ENCODE measurements at regions not wholly inside any gene's neighbourhood (a gene's known extent, or its start where the extent isn't known, plus 50 kb on each side); places are given as distances from the start of the nearest gene placed in this dataset.

DNA sequence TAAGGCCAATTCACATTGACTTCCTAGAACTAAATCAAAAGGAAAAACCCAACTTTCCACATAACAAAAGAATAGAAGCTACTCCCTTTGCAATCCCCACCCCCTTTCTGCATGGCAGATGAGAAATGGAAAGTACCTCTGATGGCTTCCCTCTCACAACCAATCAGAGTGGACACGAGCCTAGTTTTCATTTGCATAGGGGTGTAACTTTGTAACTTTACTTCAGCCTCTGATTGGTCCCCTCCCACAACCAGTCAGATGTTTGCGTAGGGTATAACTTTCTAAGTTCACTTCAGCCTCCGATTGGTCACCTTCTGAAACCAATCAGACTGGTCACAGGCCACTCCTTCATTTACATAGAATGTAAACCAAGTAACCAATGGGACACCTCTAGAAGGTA is 328.5 kb downstream of the CDH26 start:
- no peak for DNase-seq

DNA sequence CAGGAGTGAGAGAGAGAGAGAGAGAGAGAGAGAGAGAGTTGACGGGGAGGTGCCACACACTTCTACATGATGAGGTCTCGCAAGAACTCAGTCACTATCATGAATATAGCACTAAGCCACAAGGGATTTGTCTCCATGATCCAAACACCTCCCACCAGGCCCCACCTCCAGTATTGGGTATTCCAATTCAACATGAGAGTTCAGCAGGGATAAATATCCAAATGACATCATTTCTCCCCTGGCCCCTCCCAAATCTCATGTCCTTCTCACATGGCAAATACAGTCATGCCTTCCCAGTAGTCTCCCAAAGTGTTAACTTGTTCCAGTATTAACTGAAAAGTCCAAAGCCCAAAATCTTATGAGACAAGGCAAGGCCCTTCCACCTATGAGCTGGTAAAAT is 330.7 kb downstream of the CDH26 start:
- no peak for DNase-seq

DNA sequence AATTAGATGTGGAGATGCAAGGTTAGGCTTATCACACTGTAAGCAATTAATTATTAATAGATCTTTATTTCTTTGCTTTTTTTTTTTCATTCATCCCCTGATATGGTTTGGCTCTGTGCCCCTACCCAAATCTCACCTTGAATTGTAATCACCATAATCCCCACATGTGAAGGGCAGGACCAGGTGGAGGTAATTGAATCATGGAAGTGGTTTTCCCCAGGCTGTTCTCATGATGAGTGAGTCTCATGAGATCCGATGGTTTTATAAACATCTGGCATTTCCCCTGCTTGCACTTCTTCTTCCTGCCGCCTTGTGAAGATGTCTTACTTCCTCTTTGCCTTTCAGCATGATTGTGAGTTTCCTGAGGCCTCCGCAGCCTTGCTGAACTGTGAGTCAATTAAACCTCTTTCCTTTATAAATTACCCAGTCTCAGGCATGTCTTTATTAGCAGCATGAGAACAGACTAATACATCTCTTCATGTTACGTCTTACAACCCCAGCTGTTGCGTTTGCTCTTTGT is 333.8 kb downstream of the CDH26 start:
- DNase-seq: peak; percentile 8 to 30 (median 23)

DNA sequence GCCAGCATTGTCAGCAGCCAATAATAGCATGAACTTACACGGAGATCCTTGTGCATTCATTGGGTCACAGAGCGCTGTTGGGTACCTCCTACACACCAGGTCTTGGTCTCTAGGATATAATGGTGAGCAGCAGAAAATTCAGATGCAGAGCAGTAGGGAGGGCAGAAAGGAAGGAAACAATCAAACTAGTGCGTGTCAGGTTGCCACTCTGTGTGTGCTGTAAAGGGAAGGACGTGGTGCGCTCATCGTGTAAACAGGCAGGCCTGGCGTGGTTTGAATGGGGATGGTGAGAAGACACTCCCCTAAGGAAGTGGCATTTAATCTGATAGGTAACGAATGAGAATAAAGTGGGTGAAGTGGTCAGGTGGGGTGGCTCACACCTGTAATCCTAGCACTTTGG is 336.4 kb downstream of the CDH26 start:
- DNase-seq: no peak

DNA sequence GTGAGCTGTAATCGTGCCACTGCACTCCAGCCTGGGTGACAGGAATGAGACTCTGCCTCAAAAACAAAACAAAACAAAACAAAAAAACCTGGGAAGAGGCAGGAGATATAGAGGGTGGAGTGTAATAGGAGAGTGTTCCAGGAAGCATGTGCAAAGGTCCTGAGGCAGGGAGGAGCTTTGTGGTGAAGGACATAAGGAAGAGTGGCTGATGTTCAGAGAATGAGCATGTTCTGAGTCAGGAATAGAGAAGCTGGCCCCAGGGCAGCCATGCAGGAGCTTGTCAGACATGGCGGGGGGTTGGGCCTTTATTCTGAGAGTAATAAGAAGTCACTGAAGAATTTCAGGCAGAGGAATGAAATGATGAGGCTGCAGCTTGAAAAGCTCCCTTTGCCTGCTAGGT is 337.0 kb downstream of the CDH26 start:
- DNase-seq: no peak

DNA sequence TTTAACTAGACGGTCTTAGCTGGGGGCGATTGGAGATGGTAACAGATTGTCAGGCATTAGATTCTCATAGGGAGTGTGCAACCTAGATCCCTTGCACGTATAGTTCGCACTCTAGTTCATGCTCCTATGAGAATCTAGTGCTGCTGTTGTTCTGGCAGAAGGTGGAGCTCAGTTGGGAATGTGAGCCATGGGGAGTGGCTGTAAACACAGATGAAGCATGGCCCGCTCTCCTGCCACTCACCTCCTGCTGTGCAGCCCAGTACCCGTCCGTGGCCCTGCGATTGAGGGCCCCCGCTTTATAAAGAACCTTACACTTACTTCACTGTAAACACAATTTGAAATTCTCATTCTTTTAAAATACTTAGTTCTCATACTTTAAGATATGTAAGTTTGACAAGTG is 339.4 kb downstream of the CDH26 start:
- no peak for DNase-seq

DNA sequence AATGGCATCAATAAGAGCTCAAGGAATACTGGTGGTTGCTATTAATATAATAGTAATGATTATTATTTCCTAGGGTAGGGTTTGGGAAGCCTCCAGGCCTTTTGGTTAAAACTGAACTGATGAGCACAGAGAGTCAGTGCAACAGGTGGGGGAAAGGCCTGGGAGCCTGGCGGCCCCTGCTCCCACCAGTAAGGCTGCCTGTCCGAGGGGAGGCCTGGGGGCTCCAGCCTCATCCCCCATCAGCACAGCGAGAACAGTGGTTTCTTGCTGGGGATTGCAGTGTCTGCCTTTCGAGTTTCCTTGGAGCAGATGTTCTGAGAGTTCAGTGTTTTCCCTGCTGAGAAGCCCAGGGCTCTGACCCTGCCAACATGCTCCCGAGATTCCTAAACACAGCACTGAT is 340.4 kb downstream of the CDH26 start:
- no peak for DNase-seq

DNA sequence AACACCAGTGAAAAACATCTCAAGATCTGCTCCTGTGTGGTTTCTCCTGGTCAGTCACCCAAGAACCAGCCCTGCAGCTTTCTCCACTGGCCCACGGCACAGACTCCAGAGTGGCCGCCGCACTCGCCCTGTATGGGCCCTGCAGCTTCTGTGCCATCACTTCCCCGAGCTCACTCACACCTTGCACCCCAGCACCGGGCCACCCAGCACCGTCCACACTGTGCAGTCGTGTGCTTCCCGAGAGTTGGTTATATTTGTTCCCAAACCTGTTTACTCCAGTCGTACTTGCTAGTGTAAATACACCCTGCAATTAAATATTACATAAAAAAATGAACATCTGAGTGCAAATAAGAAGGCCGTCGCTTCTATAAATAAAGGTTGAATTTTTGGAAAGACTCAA is 341.7 kb downstream of the CDH26 start:
- DNase-seq: no peak

DNA sequence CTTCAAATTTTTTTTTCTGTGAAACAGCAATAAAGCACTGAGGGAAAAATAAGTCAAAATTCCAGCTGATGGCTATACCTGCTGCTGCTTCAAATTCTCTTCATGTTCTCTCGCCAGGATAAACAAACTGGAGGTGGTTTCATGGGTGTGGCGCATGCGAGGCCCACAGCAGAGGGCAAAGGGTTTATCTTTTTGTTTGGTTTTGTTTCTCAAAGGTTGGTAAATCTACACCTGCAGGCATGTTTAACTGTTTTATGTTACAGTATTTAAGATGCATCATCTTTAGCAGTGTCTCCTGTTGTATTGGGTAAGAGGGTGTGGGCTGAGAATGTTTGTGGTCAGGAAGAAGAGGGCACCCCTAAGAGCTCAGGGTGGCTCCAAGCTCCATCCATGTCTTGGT is 342.2 kb downstream of the CDH26 start:
- DNase-seq: no peak

DNA sequence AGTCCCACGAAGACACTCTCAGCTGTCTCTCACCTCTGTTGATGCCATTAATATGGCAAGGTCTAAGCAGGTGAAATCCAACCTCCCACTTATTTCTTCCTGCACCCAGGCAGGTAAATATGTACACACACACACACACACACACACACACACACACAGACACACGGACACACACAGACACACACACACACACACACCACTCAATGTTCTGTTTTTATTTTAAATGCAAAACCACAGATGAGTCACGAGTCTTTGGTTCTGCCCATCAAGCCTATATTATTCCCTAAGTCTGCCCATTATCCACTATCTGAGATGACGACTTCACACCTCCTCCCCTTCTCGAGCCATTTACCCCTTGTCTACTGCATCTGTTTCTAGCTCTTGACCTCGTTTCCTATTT is 344.7 kb downstream of the CDH26 start:
- DNase-seq: no peak

DNA sequence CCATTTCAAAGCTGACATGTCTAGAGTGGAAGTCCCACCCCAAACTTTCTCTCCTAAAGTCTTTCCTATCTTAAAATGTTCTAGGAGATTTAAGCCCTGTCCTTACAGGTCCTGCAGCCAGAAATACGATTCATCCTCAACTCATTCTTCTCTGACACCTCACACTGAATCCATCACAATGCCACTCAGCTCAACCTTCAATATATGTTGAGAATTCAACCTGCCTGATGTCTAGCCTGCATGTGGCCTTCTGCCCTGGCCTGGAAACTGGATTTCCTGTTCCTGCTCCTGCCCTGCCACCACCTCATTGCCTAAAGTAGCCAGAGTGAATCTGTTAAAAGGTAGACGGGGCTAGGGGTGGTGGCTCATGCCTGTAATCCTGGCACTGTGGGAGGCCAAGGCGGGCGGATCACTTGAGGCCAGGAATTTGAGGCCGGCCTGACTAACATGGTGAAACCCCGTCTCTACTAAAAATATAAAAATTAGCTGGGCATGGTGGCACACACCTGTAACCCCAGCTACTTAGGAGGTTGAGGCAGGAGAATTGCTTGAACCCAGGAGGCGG is 345.9 kb downstream of the CDH26 start:
- no peak for DNase-seq

DNA sequence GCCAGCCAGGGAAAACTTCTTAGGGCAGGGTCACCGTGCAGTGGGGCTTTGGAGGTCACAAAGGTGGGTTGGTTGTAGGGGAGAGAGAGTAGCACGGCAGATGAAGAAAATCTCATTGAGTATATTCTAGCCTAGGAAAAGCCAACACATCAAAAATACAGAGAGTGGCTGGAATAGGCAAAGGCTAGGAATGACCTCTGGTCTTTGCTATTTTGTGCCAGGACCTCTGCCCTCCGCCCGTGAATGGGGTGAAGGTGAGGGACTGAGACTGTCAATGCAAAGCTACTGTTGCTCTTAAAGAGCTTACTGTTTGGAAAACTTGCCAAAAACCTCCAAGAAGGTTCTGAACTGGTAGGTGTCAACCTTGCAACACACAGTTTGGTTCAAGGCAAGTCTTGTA is 346.7 kb downstream of the CDH26 start:
- DNase-seq: no peak

DNA sequence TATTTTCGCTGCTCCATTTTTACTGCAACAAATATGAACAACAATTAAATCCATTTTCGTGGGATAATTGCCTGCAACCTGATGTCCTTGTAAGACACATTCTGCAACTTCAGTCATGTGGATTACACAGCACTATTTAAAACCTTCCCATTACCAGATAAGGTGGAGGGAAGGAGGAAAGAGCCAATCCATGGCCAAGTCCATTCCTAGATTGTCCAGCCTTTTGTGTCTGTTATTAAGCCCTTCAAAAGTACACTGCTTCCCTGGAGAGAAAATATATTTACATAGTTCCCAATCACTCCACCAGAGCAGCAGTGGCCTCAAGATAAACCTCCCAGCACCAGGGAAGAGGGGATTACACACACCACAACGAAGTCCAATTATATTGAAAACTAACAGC is 347.9 kb downstream of the CDH26 start:
- DNase-seq: no peak

DNA sequence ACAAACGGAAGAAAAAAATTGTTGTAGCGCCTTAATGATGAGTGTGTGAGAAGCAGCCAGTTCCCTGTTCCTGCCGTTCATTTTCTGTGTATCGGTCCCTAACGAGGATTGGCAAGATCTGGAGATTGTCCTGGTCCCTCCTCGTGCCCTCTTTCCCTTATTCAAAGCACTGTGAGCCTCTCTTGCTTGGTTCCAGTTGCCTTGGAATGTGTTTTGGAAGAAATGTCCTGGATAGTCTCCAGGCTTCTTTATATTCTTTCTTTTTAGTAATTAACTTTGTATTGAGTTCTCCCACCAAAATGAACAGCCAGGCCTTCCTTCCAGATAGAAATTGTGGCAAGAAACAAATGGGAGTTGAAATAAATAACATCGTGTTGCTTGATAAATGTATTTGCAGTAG is 348.3 kb downstream of the CDH26 start:
- DNase-seq: no peak

DNA sequence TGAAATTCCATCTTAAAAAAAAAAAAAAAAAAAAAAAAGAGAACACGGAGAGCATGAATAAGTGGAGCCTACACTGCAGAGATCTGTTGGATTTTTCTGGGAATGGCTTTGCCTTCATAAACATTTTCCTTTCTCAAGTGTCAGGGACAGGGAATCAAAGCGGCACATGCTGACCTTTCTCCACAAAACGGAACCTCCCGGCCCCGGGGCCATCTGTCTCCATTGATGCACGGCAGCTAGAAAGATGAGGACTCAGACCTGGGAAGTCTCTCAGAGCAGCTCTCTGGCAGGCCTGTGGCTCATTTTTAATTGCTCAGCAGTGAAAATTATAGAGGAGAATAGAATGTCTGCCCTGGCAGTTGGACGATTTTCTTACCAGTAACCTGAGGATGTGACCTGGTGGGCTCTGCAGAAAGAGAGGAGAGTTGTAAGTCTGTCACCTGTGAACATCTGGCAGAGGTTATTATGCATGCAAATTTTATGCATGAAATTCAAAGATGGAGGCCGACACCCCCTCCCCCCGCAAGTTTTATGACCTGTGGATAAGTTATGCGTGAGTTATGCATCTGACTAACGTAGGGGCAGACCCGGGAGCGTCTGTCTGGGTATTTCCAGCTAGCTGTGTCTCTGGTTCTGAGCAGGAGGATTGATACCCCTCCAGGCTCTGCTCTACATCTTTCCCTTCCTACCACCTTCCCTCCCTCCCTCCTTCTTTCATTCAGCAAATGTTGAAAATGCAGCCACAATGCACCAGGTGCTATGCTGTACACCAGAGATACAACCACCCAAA is 352.5 kb downstream of the CDH26 start:
- no peak for DNase-seq

DNA sequence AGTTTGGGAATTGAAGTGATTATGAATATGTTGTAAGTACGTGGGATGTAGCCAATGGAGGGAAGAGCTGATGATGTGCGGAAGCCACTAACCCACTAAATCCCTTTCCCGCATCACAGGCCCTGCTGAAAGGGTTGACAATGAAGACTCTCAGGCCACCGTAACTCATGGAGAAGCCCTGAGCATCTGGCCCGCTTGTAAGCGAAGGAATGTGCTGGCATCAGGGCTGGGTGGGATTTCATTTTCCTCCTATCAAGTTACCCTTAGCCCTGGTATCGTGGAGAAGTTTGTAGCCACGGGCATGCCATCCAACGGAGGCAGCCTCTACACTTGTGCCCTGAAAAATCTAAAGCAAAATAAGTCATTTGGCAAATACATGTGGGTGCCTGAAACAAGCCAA is 355.0 kb downstream of the CDH26 start:
- no peak for DNase-seq

DNA sequence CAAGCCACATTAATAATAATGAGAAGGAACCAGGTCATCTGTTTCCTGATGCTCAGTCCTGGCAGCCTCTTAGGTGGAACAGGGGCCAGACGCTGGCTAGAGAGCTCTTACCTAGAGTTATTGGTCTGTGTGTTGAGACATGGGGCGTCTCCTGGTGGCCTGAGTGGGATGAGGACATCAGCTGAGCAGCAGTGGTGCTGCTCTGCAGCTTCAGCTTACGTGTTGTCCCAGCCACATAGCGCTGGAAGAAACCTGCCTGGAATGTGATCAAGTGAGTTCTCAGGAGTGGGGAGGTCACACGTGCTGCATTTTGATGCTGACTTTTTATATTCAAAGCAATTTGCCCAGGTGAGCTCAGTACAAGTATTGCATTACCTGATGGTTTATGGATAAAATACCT is 355.4 kb downstream of the CDH26 start:
- DNase-seq: no peak

DNA sequence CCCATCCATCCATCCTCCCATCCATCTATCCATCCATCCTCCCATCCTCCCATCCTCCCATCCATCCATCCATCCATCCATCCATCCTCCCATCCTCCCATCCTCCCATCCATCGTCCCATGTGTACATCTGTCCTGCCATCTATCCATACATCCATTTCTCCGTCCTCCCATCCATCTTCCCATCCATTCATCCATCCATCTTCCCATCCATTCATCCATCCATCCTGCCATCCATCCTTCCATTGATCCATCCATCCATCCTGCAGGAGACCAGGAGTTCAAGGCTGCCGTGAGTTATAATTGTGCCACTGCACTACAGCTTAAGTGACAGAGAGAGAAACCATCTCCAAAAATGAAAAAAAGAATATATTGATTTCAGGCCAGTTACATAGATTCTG is 356.5 kb downstream of the CDH26 start:
- DNase-seq: no peak

DNA sequence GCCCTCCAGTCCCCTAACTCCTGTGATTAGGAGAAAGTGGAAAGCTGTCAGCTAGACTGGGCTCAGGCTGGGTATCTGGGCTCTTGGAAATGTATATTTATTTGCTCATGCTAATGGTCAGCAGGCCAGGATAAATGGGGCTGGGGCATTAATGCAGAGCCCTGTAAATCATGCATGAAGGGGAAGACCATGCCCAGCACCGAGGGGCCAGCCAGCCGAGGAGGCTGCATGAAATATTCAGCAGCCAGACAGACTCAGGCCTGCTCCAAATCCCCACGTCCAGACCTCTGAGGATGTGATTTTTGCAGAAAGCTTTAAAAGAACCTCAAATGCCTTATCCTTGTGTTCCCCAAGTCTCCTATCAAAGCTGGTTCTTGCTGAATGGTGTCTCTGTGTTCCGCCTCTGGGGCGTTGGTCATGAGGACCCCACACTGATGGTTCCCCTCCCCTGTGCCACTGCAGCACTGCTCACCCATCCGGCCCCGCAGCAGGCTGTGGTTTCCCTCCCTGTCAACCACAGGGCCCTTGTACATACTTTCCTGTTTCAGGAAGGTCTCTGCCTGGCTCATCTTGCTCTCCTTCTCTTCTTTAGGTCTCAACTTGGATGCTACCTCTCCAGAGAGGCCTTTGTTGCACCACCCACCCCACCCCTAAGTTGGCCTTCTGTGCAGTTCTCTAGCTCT is 358.4 kb downstream of the CDH26 start:
- no peak for DNase-seq

DNA sequence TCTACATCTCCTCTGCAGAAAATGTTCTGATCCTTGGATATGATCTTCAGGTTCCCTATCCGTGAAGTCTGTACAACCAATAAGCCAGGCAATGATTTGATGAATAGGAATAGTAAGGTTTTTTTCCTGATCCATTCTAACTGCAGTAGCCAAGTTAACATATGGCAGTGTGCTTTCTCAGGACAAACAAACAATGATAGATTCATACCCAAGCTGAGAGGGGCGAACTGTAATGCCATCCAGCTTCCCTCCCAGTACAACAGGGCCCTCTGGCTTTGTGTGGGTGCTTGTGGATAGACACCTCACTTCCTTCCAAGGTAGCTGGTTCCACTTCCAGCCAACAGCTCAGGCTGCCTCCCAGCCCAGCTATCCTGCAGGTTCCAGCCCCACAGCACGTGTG is 359.2 kb downstream of the CDH26 start:
- no peak for DNase-seq

DNA sequence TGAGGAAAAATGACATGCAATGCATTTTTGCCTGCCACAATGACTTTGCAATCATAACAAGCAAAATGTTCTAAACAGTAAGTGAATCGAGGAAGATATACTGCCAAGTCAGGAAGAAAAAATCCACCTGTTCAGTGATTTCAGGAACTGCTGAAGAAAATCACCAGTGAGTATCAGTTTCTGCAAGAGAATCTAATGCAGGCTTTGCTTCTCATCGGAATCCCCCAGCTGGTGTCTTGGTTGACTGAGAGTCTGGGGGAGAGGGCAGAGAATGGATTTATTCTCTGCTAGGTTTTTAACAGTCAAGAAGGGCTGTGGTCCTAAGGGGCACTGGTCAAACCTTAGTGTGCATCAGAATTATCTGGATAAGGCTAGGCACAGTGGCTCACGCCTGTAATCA is 363.4 kb downstream of the CDH26 start:
- DNase-seq: no peak

DNA sequence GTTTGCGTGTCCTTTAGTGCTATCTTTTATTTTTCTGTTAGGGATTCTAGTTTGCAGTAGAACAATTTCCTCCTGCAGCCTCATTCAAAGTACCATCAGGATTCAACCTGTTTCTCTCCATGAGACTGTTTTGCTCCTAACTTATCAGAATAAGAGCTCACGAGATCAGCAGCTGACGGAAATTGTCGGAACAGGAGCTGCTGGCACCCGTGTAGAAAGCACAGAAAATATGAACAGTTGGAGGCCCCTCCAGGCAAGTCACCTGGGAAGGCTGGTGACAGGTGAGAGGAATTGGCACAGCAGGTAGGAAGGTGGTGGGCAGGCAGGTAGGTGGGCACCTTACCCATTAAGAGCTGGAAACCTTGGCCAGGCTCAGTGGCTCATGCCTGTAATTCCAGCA is 368.6 kb downstream of the CDH26 start:
- DNase-seq: no peak

DNA sequence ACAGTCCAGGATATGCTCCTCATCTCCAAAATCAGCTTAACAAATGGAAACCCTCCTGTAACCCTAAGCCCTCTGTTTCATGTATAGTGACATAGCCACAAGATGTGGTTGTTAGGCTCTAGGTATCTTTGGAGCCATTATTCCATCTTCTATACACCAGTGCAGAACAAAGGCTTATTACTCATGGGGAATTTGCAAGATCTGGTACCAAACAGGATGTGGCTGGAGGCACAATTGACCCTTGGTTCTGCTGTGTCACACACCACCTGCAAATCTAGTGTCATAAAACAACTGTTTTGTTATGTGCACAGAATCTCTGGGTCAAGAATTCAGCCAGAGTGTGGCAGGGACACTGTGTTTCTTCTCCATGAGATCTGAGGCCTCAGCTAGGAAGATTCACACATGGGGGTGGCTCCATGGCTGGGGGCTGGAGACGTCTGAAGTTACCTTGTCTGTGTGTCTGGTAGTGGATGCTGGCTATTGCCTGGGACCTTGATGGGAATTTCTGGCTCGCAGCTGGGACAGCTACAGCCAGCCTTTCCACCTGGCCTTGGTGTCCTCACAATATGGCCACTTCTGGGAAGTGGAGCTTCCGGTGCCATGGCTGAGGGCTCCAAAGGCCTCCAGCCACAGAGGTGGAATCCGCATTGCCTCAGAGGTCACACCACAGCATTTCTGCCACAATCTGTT is 369.9 kb downstream of the CDH26 start:
- DNase-seq: no peak

Data from suppressor macrophage (primary cell).